ENCODE measurements at regions not wholly inside any gene's neighbourhood (a gene's known extent, or its start where the extent isn't known, plus 50 kb on each side); places are given as distances from the start of the nearest gene placed in this dataset.

- peak; percentile 55 for ATAC-seq
- peaks cover 8% of the 10 kb centered on the region; the same call in 2 of the 3 replicates for H3K4me1 Mint-ChIP-seq
- no peaks in the 10 kb centered on the region for H3K27me3 ChIP-seq (ENCODE audit: insufficient read depth)
- H3K36me3 Mint-ChIP-seq (ENCODE audit: low read depth): no peaks in the 10 kb centered on the region
- H3K27me3 Mint-ChIP-seq (ENCODE audit: insufficient read depth, low read depth, poor library complexity): peaks cover 8% of the 10 kb centered on the region
- TF ChIP-seq CREB1 (CRISPR knock-in tag; IDR thresholded peaks at IDR 0.05; ENCODE audit: low read depth): no peak
- TF ChIP-seq, protein P1, sequence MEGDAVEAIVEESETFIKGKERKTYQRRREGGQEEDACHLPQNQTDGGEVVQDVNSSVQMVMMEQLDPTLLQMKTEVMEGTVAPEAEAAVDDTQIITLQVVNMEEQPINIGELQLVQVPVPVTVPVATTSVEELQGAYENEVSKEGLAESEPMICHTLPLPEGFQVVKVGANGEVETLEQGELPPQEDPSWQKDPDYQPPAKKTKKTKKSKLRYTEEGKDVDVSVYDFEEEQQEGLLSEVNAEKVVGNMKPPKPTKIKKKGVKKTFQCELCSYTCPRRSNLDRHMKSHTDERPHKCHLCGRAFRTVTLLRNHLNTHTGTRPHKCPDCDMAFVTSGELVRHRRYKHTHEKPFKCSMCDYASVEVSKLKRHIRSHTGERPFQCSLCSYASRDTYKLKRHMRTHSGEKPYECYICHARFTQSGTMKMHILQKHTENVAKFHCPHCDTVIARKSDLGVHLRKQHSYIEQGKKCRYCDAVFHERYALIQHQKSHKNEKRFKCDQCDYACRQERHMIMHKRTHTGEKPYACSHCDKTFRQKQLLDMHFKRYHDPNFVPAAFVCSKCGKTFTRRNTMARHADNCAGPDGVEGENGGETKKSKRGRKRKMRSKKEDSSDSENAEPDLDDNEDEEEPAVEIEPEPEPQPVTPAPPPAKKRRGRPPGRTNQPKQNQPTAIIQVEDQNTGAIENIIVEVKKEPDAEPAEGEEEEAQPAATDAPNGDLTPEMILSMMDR (conservative IDR thresholded peaks at IDR 0.05; ENCODE audit: low read depth in 2 of 2): peak; percentile 31 to 59; a peak in 3 of 4 replicates
- no peak for TF ChIP-seq ZNF331 (CRISPR knock-in tag; IDR thresholded peaks at IDR 0.05; ENCODE audit: low read depth)
- no peak for TF ChIP-seq EZH2phosphoT487 (IDR thresholded peaks at IDR 0.05; ENCODE audit: unreplicated experiment)
- TF ChIP-seq EZH2 (IDR thresholded peaks at IDR 0.05; ENCODE audit: low read depth, unreplicated experiment): no peak
- peaks cover 3% of the 10 kb centered on the region for H3K4me1 ChIP-seq (ENCODE audit: insufficient read depth)
- no peaks in the 10 kb centered on the region for H3K36me3 ChIP-seq (ENCODE audit: insufficient read depth)
- no peak overlapping the region for H3K27ac ChIP-seq (ENCODE audit: low read depth)
- H3K9me2 ChIP-seq (ENCODE audit: insufficient read depth): no peaks in the 10 kb centered on the region
- H3K9me3 Mint-ChIP-seq: no peaks in the 10 kb centered on the region
- no peaks in the 10 kb centered on the region for H4K20me1 ChIP-seq (replicated peaks; ENCODE audit: insufficient read depth)
- no peak overlapping the region for H3K4me3 Mint-ChIP-seq
- no peak overlapping the region for H2AFZ ChIP-seq
- H3K4me3 ChIP-seq: no peak overlapping the region
- H3K27ac Mint-ChIP-seq: no peak overlapping the region
- no peaks in the 10 kb centered on the region for H3F3A ChIP-seq (replicated peaks; ENCODE audit: low read depth)
- DNase-seq (ENCODE audit: low spot score): peak; percentile 22
- H3K79me2 ChIP-seq (replicated peaks; ENCODE audit: insufficient read depth): no peaks in the 10 kb centered on the region
- H3K4me2 ChIP-seq: no peak overlapping the region
Measured at GRCh38 chr1:63064135-63064534, 258.2 kb upstream of the FOXD3 start.

- H3K4me2 ChIP-seq: no peak overlapping the region
- no peaks in the 10 kb centered on the region for H3K79me2 ChIP-seq (replicated peaks; ENCODE audit: insufficient read depth)
- H3K4me1 Mint-ChIP-seq: peaks cover 22% of the 10 kb centered on the region
- no peak overlapping the region for H3K27ac ChIP-seq (ENCODE audit: low read depth)
- no peaks in the 10 kb centered on the region for H4K20me1 ChIP-seq (replicated peaks; ENCODE audit: insufficient read depth)
- H3K36me3 Mint-ChIP-seq (ENCODE audit: low read depth): no peaks in the 10 kb centered on the region
- H3K4me3 Mint-ChIP-seq: no peak overlapping the region
- no peaks in the 10 kb centered on the region for H3K9me3 Mint-ChIP-seq
- H3K9me2 ChIP-seq (ENCODE audit: insufficient read depth): no peaks in the 10 kb centered on the region
- ATAC-seq (no peak), DNase-seq (ENCODE audit: low spot score) (no peak)
- peak overlapping the region; percentile 49; the same call in 1 of the 2 replicates for H2AFZ ChIP-seq
- H3K36me3 ChIP-seq (ENCODE audit: insufficient read depth): no peaks in the 10 kb centered on the region
- peaks cover 11% of the 10 kb centered on the region for H3K27me3 Mint-ChIP-seq (ENCODE audit: insufficient read depth, low read depth, poor library complexity)
- H3K27ac Mint-ChIP-seq: peak overlapping the region; percentile 10; the same call in 1 of the 2 replicates
- H3K4me1 ChIP-seq (ENCODE audit: insufficient read depth): peaks cover 15% of the 10 kb centered on the region
- peaks cover 14% of the 10 kb centered on the region; the same call in 1 of the 2 replicates for H3K27me3 ChIP-seq (ENCODE audit: insufficient read depth)
- no peak overlapping the region for H3K4me3 ChIP-seq
- no peaks in the 10 kb centered on the region; the same call in 1 of the 2 replicates for H3F3A ChIP-seq (replicated peaks; ENCODE audit: low read depth)
- TF ChIP-seq POLR2AphosphoS5 (IDR thresholded peaks at IDR 0.05; ENCODE audit: low read depth): no peak
- TF ChIP-seq REST (IDR thresholded peaks at IDR 0.05; ENCODE audit: unreplicated experiment): no peak
- no peak for TF ChIP-seq ZNF462 (CRISPR knock-in tag; IDR thresholded peaks at IDR 0.05)
- TF ChIP-seq CREB1 (CRISPR knock-in tag; IDR thresholded peaks at IDR 0.05; ENCODE audit: low read depth): no peak
- no peak for TF ChIP-seq ZNF114 (CRISPR knock-in tag; IDR thresholded peaks at IDR 0.05)
- no peak for TF ChIP-seq JUNB (IDR thresholded peaks at IDR 0.05; ENCODE audit: unreplicated experiment)
Measured at GRCh38 chr1:63068626-63069025, 253.7 kb upstream of the FOXD3 start.
